ENCODE measurements at regions not wholly inside any gene's neighbourhood (a gene's known extent, or its start where the extent isn't known, plus 50 kb on each side); places are given as distances from the start of the nearest gene placed in this dataset.

DNA sequence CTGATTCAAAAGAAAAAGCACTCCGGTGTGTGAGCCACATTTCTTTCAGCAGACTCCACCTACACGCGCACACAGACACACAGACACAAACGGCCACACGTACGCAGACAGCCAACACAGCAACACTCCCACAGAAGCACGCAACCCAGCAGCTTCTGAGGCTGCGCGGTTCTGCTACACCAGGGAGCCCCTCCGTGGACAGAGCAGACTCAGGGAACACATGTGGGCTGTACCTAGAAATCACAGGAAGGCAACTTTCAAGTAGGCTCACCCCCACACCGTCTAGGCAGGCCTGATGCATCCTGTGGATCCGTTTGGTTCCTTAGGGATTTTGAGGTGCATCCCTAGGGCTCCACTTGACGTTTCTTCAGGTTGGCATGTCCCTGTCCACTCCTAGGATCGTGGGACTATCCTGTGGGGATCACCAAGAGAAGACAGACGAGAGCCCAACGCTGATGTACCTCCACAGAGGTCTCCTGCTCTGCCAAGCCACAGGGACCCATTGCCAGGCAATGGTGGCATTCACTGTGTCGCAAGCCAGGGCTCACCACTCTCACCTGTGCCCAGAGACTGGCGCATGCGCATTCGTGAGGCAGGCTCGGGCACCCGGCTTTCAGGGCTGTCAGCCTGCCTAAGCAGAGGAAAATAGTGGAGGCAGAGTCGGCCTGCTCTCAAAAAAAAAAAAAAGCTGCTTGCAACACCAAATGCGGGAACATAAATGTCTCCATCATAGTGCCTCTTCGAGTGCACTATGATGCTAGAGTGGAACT, 2333.3 kb downstream of the TP53TG3F start:
- no peak overlapping the region for H3K4me3 ChIP-seq
- no peak overlapping the region for H3K27ac ChIP-seq
- H3K27me3 ChIP-seq (replicated peaks in 1 of 7) = no peaks in the 10 kb centered on the region
- no peak for TF ChIP-seq POLR2A (IDR thresholded peaks at IDR 0.05)
- TF ChIP-seq, protein P1, sequence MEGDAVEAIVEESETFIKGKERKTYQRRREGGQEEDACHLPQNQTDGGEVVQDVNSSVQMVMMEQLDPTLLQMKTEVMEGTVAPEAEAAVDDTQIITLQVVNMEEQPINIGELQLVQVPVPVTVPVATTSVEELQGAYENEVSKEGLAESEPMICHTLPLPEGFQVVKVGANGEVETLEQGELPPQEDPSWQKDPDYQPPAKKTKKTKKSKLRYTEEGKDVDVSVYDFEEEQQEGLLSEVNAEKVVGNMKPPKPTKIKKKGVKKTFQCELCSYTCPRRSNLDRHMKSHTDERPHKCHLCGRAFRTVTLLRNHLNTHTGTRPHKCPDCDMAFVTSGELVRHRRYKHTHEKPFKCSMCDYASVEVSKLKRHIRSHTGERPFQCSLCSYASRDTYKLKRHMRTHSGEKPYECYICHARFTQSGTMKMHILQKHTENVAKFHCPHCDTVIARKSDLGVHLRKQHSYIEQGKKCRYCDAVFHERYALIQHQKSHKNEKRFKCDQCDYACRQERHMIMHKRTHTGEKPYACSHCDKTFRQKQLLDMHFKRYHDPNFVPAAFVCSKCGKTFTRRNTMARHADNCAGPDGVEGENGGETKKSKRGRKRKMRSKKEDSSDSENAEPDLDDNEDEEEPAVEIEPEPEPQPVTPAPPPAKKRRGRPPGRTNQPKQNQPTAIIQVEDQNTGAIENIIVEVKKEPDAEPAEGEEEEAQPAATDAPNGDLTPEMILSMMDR (IDR thresholded peaks at IDR 0.05 in 8 of 11, conservative IDR thresholded peaks at IDR 0.05 in 3 of 11) = no peak
- DNase-seq = no peak
- no peaks in the 10 kb centered on the region for H3K36me3 ChIP-seq
- WGBS, 5 donors = 75 to 83% (median 81%) methylated on average over 14 to 25 of the region's 25 CpGs
- H3K9me3 ChIP-seq = peaks cover 0 to 99% (median 91%) of the 10 kb centered on the region in 8 donors
- H3K4me1 ChIP-seq = no peaks in the 10 kb centered on the region
- intact Hi-C loops (cut with DNase I; ENCODE audit: low total_unique reads) = no loop called here

DNA sequence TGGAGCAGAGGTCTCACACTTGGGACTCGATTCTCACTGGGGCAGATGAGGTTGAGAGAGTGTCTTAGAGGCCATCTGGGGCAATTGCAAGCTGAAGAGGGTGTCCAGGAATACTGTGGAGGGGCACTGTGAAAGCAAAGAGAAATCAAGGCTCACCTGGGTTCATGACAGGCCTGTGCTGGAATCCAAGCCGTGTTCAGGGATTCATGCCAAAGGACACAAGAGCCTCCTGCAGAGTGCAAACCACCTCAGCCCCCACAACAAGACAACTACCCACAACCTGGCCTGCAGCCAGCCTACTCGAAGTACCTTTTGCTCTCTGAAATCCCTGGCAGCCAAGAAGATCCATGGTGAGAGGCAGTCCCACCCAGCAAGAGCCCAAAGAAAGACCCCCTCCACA, 2334.2 kb downstream of the TP53TG3F start:
- Histone ChIP-seq H3K4me1 (no peaks in the 10 kb centered on the region), H3K4me3 (no peak overlapping the region), H3K36me3 (no peaks in the 10 kb centered on the region), H3K27ac (no peak overlapping the region), H3K9me3 (peaks cover 0 to 99% (median 87%) of the 10 kb centered on the region in 8 donors), H3K27me3 (replicated peaks in 1 of 7) (no peaks in the 10 kb centered on the region)
- no peak for DNase-seq
- intact Hi-C loops (cut with DNase I; ENCODE audit: low total_unique reads) = no loop called here
- 42 to 63% (median 53%) methylated on average over 3 of the region's 3 CpGs for WGBS, 5 donors
- TF ChIP-seq, protein P1 (IDR thresholded peaks at IDR 0.05 in 8 of 11, conservative IDR thresholded peaks at IDR 0.05 in 3 of 11) = no peak
- TF ChIP-seq POLR2A (IDR thresholded peaks at IDR 0.05) = no peak
- TF ChIP-seq POLR2AphosphoS5 (IDR thresholded peaks at IDR 0.05) = no peak

DNA sequence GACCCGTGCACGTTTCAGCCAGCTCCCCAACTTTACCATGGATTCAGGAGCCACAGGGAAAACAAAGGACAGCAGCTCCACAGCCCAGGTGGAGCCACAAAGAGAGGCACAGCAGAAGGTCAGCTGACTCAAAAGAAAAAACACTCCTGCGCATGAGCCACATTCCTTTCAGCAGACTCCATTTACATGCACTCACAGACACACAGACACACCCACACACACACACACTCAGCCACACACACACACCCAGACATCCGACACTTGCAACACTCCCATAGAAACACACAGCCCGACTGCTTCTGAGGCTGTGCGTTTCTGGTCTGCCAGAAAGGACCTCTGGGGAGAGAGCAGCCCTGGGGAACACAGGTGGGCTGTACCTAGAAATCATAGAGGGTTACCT, 2335.5 kb downstream of the TP53TG3F start:
- no peak overlapping the region for H3K27ac ChIP-seq
- no peak for DNase-seq
- WGBS, 5 donors = 60 to 67% (median 62%) methylated on average over 6 of the region's 6 CpGs
- TF ChIP-seq POLR2AphosphoS5 (IDR thresholded peaks at IDR 0.05) (no peak), POLR2A (IDR thresholded peaks at IDR 0.05) (no peak)
- TF ChIP-seq, protein P1 (IDR thresholded peaks at IDR 0.05 in 8 of 11, conservative IDR thresholded peaks at IDR 0.05 in 3 of 11) = no peak
- H3K27me3 ChIP-seq (replicated peaks in 1 of 7) = no peaks in the 10 kb centered on the region
- no peaks in the 10 kb centered on the region for H3K36me3 ChIP-seq
- intact Hi-C loops (cut with DNase I; ENCODE audit: low total_unique reads) = no loop called here
- no peak overlapping the region for H3K4me3 ChIP-seq
- H3K4me1 ChIP-seq = no peaks in the 10 kb centered on the region
- peaks cover 0 to 99% (median 88%) of the 10 kb centered on the region in 8 donors for H3K9me3 ChIP-seq

DNA sequence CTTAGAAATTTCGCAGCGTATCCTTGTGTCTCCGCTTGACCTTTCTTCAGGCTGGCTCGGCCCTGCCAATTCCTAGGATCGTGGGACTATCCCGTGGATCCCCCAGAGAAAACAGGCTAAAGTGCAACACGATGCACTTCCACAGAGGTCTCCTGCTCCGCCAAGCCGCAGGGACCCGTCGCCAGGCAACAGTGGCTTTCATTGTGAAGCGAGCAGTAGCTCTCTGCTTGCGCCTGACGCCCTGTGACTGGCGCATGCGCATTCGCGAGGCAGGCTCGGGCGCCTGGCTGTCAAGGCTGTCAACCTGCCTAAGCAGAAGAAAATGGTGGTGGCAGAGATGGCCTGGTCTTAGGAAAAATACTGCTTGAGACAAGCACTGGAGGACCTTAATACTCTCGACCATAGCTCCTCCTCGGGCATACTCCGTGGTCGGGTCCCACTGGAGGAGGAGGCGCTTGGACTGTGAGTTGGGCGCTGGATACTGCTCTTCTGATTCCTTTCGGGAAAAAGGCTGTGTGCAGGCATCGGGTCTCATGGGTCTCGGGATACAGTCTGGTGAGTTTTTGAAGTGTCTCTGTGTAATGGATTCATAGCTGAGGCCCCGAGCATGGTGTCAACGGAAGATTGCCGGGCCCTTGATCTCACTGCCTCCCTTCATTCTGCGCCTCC, 2336.1 kb downstream of the TP53TG3F start:
- TF ChIP-seq, protein P1 (IDR thresholded peaks at IDR 0.05 in 8 of 11, conservative IDR thresholded peaks at IDR 0.05 in 3 of 11) = no peak
- TF ChIP-seq POLR2A (IDR thresholded peaks at IDR 0.05) (no peak), POLR2AphosphoS5 (IDR thresholded peaks at IDR 0.05) (no peak)

More for the DNA sequence above, 2336.1 kb downstream of the TP53TG3F start:
- WGBS, 5 donors = 65 to 82% (median 72%) methylated on average over 29 to 33 of the region's 33 CpGs
- H3K27ac ChIP-seq = no peak overlapping the region
- intact Hi-C loops (cut with DNase I; ENCODE audit: low total_unique reads) = no loop called here
- no peaks in the 10 kb centered on the region for H3K36me3 ChIP-seq
- no peaks in the 10 kb centered on the region for H3K4me1 ChIP-seq
- peaks cover 0 to 99% (median 88%) of the 10 kb centered on the region in 8 donors for H3K9me3 ChIP-seq
- no peaks in the 10 kb centered on the region for H3K27me3 ChIP-seq (replicated peaks in 1 of 7)
- no peak overlapping the region for H3K4me3 ChIP-seq
- no peak for DNase-seq
